Activated T-helper 9 cell treated with anti-CD3 and anti-CD28 coated beads, Interleukin-2, amount 50 U/mL, for 16 hours (primary cell): ENCODE measurements at regions not wholly inside any gene's neighbourhood (a gene's known extent, or its start where the extent isn't known, plus 50 kb on each side); places are given as distances from the start of the nearest gene placed in this dataset.

Experiments used
- DNase-seq: peaks from one replicate; pipeline ENCODE4 v3.0.0-alpha.2; 2020; ENCODE audit warnings: low read depth

DNA sequence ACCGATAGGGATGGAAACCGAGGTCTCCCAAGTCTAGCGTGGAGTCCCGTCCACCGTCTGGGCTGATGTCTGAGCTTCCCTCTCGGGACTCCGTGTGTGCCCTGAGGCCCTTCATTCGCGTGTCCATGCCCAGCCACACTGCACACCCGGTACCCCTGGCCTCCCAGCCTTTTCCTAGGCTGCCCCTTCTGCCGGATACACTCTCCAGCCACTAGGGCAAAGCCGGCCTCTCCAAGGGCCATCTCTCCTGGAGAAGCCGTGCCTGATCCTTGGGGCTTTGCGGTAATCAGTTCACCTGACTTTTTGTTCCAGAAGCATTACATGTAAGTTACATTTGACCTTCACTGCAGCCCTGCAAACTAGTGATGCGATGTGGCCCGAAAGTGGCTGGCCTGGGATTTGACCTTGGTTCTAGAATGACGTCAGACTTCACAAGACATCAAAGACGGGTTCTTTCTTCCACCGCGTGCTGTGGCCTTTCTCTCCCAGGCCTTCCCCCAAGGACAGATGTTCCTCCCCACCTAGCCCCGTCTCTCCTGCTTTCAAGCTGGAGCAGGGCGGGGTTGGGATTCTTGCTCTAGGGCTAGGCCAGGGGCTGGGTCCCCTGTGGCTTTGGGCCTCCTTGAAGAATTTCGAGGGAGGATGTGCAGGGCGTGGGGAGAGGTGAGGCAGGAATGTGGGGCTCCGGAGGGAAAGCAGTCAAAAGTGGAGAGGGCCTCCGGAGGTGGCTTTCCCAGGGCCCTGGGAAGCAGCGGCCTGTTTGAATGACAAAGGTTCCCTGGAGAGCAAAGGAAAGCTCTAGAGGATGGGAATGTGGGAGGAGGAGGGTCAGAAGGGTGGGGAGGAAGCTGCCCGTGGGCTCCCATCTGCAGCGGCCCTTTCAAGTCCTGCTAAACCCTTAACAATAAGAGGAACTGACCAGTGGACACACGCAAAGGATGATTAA, 49.7 kb upstream of the SLC2A1 start:
- no peak for DNase-seq
